ENCODE measurements at regions not wholly inside any gene's neighbourhood (a gene's known extent, or its start where the extent isn't known, plus 50 kb on each side); places are given as distances from the start of the nearest gene placed in this dataset.

- TF ChIP-seq CTCF (IDR thresholded peaks at IDR 0.05) = no peak
- TF ChIP-seq POLR2A (IDR thresholded peaks at IDR 0.05; ENCODE audit: low read depth) = no peak
Observed at GRCh38 chr9:74115976-74116375, 381.2 kb upstream of the RORB start.

Data from esophagus muscularis mucosa (tissue), 3 donors.